8988T (cell line): ENCODE measurements at regions not wholly inside any gene's neighbourhood (a gene's known extent, or its start where the extent isn't known, plus 50 kb on each side); places are given as distances from the start of the nearest gene placed in this dataset.

Experiments used
- DNase-seq: peaks from one replicate; pipeline ENCODE4 v3.0.0; 2011

DNA sequence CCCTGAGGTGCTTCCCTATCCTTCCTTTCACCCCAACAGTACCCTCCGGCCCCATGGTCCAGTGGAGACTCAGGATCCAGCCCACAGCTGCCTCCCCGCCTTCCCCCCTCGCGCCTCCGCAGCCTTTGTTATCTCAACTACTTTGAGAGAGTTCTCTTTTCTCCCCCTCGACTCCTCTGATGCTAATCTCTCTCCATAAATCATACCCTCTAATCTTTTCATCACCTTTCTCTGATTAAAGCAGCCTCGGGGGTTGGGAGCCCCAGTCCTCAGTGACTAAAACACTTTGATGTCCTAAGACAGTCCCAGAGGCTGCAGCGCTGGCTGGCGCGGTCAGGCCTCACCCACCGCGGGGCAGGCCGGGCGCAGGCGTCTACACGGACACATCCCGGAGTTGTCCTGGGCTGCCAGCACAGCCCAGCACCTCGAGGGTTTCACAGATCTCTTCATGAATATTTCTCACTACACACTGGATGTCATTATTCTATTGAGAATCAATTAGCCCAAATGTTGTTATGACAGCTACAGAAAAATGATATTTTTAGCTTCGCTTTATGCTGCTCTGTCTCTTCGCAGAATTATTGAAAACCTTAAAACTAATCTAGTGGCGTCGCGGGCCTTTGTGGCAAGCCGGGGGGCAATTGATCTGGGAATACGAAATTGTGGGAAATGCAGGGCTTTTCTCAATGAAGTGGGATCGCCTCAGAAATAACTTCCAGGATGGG is 289.5 kb downstream of the RRAGC start:
- DNase-seq = no peak

GRCh38 chr1:38568061-38568857 is 291.3 kb downstream of the RRAGC start:
- DNase-seq = no peak

DNA sequence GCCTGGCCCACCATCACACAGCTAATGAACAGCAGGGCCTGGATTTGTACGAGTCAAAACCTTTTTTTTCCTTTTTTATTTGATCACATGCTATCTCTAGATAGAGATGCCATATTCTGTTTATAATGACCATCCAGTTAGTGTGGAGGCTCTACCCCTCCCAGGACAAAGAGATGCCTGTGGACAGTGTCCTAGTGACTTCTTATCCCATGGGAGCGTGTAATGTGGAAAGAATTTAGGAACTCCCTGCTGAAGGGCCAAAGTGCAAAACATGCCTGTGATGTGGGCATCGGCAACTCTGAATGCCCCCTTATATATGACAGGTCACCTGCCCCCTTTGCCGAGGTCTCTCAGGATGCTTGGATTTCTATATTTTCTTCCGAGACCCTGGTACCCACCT is 292.2 kb downstream of the RRAGC start:
- DNase-seq = no peak

DNA sequence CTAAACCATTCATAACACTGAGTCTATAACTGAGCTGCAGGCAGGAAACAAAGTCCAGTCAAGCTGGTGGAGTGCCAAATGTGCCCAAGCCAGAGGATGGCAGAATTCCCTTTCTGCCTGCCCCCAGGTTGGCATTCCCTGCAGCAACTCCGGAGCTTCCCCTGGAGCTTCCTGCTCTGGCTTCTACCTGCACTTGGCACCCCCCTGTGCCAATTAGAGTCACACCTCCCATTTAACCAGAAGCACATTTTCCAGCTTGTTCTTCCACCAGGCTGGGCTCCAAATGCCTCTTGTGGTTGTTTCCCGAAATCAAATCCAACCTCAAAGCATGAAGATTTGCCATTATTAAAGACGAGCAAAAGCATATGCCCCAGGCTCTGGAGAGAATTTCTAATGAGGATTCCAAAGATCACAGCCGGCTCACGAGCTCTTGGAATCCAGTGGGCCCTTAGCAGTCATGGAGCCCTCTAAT is 294.5 kb downstream of the RRAGC start:
- no peak for DNase-seq

- DNase-seq = no peak
Measured at GRCh38 chr1:38563942-38564735, 295.4 kb downstream of the RRAGC start.

GRCh38 chr1:38561725-38562124 is 297.8 kb downstream of the RRAGC start:
- no peak for DNase-seq

GRCh38 chr1:38561110-38561509 is 298.5 kb downstream of the RRAGC start:
- no peak for DNase-seq

- no peak for DNase-seq
Measured at GRCh38 chr1:38560457-38560856, 299.1 kb downstream of the RRAGC start.

- DNase-seq = no peak
Measured at GRCh38 chr1:38559446-38560165, 300.0 kb downstream of the RRAGC start.

DNA sequence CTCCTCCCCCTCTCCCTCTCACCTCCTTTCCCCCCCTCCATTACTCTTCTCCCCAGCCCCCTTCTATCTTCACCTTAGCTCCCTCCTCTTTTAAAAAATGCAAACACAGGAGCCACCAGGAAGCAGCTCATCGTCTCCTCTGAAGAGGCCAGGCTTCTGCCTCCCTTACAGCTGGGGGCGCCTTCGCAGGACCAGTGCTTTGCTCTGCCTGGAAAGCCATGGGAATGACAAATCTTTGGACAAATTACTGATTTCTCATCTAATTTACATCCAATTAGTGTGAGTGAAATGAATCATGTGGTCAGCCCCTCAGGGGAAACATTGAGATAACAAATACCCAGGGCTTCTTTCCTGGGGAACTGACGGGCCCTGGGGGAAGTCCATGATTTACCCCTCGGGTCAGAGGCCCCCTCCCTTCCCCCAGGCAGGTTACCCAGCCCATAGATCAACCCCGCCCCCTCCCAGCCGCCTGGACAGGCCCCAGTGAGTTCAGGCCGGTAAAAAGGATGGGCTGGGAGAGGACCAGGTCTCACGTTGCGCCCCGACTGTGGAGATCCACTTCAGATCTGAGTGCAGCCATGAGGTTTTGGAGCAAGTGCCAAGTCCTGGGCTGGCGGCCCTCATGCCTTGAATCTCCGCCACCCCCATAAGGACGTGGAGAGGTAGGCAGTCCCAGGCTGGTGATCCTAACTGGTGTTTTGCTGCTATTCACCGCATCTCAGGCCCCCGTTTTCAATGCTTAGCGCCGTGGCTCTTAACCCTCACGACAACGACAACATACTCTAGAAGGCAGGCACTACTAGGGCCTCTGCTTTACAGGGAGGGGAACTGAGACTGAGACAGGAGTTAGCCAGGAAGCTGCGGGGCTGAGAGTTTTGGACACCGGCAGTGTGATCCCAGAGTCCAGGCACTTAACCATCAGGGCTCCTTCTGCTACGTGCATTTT is 300.8 kb downstream of the RRAGC start:
- DNase-seq = no peak

DNA sequence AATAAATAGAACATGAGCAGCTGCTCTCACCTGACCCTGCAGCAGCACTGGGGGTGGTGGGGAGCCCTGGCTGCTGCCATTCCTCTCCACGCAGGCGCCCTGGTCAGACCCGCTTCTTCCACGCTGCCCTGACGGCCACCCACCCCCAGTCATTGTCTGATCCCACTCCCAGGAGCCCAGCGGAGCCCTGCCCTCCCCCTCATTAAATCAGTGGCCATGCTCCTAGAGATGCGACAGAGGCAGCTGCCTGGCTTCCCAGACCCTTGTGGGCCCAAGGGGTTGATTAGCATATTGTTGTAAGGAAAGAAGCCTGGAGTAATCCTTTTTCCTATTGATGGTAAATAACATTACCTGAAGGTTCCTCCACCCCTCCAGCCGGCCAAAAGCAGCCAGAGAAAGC is 301.5 kb downstream of the RRAGC start:
- no peak for DNase-seq

GRCh38 chr1:38555594-38555993 is 304.0 kb downstream of the RRAGC start:
- DNase-seq = no peak

DNA sequence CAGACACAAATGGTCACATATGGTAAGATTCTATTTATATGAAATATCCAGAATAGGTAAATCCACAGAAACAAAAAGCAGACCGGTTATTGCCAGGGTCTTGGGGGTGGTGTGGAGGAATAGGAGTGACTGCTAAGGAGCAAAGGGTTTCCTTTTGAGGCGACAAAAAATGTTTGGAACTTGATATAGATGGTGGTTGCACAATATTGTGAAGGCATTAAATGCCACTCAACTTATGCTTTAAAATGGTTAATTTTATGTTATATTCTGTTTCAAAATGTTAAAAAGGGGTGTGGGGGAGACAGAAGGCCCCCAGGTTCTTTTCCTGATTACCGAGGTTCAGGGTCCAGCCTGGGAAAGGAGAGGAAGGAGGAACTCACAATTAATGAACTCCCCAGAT is 304.4 kb downstream of the RRAGC start:
- no peak for DNase-seq

GRCh38 chr1:38551318-38552307 is 308.0 kb downstream of the RRAGC start:
- DNase-seq = no peak

GRCh38 chr1:38549191-38549590 is 310.4 kb downstream of the RRAGC start:
- no peak for DNase-seq

DNA sequence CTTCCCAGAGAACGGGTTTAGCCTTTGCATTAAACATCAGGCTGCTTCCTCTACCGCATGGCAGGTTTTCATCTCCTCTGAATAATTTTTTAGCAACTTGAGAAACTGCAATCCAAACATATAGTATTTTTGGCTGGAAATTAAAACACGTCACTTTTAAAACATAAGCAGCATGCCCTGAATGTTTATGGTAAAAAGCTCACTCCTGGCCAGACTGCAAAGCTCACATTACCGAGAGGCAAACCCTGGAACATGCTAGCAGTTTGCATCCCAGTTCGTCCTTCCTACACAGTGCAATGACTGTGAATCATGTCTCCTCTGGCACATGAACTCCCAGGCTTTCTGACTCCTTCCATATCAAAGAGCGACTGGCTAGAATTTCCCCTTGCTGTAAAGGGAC is 312.3 kb downstream of the RRAGC start:
- no peak for DNase-seq

- DNase-seq = no peak
Measured at GRCh38 chr1:38546636-38547035, 312.9 kb downstream of the RRAGC start.

GRCh38 chr1:38541223-38541622 is 318.3 kb downstream of the RRAGC start:
- no peak for DNase-seq

GRCh38 chr1:38539931-38540330 is 319.6 kb downstream of the RRAGC start:
- DNase-seq = no peak

DNA sequence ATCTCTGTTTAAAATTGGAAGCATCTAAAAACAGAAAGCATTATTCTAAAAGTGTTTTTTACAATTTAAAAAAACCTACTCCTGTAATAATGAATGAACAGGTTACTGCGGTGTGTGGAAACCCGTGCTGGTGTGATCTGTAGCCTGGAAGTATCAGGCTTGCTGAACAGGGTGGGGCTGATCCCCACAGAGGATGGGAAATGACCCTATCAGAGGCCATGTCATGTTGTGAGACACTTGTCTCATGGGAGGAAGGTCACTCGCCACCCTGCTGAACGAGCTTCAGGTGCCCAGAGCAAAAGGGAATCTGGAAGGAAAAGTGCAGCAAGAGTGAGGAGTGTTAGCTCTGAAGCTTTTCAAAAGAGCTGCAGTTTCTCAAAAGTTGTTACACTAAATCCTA is 320.7 kb downstream of the RRAGC start:
- DNase-seq = no peak
